ENCODE measurements at regions not wholly inside any gene's neighbourhood (a gene's known extent, or its start where the extent isn't known, plus 50 kb on each side); places are given as distances from the start of the nearest gene placed in this dataset.

DNA sequence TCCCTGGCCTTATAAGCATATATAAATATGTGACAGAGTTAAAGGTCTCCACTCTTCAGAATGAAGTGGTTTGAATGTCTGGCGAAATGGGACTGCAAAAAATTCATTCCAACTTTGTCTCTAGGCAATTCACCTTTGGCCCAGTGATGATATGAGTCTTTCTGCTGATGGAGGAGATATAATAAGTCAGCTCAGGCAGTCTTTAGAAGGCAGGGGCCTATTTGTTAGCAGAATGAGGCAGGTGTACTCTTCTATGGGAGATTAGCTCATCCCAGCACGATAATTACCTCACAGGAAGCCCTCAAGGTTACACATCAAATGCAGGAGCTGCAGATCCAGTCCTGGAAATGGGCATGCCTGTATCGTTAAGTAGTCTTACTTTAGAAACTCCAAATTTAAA lies 300.5 kb downstream of the NR2F1-AS1 start:
- H3K4me2 ChIP-seq (ENCODE audit: low read depth, low read length, poor library complexity, severe bottlenecking) = no peak overlapping the region
- H3K4me1 ChIP-seq (ENCODE audit: insufficient read depth, low read length, poor library complexity, severe bottlenecking) = no peaks in the 10 kb centered on the region
- TF ChIP-seq, protein P1, sequence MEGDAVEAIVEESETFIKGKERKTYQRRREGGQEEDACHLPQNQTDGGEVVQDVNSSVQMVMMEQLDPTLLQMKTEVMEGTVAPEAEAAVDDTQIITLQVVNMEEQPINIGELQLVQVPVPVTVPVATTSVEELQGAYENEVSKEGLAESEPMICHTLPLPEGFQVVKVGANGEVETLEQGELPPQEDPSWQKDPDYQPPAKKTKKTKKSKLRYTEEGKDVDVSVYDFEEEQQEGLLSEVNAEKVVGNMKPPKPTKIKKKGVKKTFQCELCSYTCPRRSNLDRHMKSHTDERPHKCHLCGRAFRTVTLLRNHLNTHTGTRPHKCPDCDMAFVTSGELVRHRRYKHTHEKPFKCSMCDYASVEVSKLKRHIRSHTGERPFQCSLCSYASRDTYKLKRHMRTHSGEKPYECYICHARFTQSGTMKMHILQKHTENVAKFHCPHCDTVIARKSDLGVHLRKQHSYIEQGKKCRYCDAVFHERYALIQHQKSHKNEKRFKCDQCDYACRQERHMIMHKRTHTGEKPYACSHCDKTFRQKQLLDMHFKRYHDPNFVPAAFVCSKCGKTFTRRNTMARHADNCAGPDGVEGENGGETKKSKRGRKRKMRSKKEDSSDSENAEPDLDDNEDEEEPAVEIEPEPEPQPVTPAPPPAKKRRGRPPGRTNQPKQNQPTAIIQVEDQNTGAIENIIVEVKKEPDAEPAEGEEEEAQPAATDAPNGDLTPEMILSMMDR (conservative IDR thresholded peaks at IDR 0.05; ENCODE audit: low read length) = no peak
- no peak for TF ChIP-seq EZH2phosphoT487 (IDR thresholded peaks at IDR 0.05; ENCODE audit: borderline replicate concordance)
- H3K4me3 ChIP-seq (ENCODE audit: low read length, poor library complexity, severe bottlenecking) = no peak overlapping the region
- no peaks in the 10 kb centered on the region for H3F3A ChIP-seq (ENCODE audit: low read depth)
- no peaks in the 10 kb centered on the region for H3K36me3 ChIP-seq (ENCODE audit: insufficient read depth, low read length)
- no peaks in the 10 kb centered on the region for H3K9me3 ChIP-seq (ENCODE audit: insufficient read depth, low read depth, low read length)
- no peaks in the 10 kb centered on the region for H3K79me2 ChIP-seq (ENCODE audit: insufficient read depth, low read length)
- H3K9me2 ChIP-seq (replicated peaks; ENCODE audit: low read depth, low read length) = no peaks in the 10 kb centered on the region
- H3K9ac ChIP-seq (ENCODE audit: low read depth, low read length, poor library complexity, severe bottlenecking) = no peak overlapping the region
- no peaks in the 10 kb centered on the region for H4K20me1 ChIP-seq (ENCODE audit: insufficient read depth, low read length, poor library complexity, severe bottlenecking)
- H3K27me3 ChIP-seq (ENCODE audit: insufficient read depth, low read length, poor library complexity, severe bottlenecking) = no peaks in the 10 kb centered on the region
- no peak overlapping the region for H2AFZ ChIP-seq (ENCODE audit: low read length)

DNA sequence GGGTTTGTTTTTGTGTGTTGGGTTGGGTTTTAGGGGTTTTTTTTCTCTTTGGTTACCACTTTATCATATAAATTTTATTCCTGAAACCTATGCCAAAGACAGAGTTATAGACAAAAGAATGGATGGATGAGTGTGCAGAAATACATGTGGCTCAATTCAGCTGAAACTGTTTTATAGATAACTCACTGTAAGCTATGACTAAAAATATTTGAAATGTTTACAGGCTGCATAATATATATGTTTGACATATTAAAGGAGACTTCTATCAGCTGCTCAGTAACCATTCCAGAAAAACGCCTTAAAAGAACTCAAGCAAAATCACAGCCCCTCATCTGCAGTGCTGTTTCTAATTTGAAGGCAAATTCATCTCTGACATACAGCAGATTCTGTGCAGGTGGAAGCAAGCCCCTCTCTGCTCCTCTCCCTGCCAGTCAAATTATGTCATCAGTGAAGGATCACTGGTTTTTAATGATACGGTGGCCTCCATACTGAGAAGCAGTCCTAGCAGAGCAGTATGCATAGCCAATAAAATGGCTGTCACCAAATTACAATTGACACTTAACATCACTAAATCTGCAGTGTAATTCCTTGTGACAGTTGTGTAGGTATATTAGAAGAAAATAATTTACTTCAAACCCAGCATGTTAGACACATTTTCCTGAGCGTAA lies 301.6 kb downstream of the NR2F1-AS1 start:
- no peaks in the 10 kb centered on the region for H4K20me1 ChIP-seq (ENCODE audit: insufficient read depth, low read length, poor library complexity, severe bottlenecking)
- no peaks in the 10 kb centered on the region for H3K36me3 ChIP-seq (ENCODE audit: insufficient read depth, low read length)
- no peaks in the 10 kb centered on the region for H3F3A ChIP-seq (ENCODE audit: low read depth)
- H3K4me2 ChIP-seq (ENCODE audit: low read depth, low read length, poor library complexity, severe bottlenecking) = no peak overlapping the region
- H3K79me2 ChIP-seq (ENCODE audit: insufficient read depth, low read length) = no peaks in the 10 kb centered on the region
- no peaks in the 10 kb centered on the region for H3K27me3 ChIP-seq (ENCODE audit: insufficient read depth, low read length, poor library complexity, severe bottlenecking)
- no peaks in the 10 kb centered on the region for H3K9me2 ChIP-seq (replicated peaks; ENCODE audit: low read depth, low read length)
- no peaks in the 10 kb centered on the region for H3K9me3 ChIP-seq (ENCODE audit: insufficient read depth, low read depth, low read length)
- H3K9ac ChIP-seq (ENCODE audit: low read depth, low read length, poor library complexity, severe bottlenecking) = no peak overlapping the region
- no peak overlapping the region for H2AFZ ChIP-seq (ENCODE audit: low read length)
- no peak overlapping the region for H3K4me3 ChIP-seq (ENCODE audit: low read length, poor library complexity, severe bottlenecking)
- TF ChIP-seq, protein P1 (conservative IDR thresholded peaks at IDR 0.05; ENCODE audit: low read length) = no peak
- TF ChIP-seq EZH2phosphoT487 (IDR thresholded peaks at IDR 0.05; ENCODE audit: borderline replicate concordance) = no peak
- no peaks in the 10 kb centered on the region for H3K4me1 ChIP-seq (ENCODE audit: insufficient read depth, low read length, poor library complexity, severe bottlenecking)

DNA sequence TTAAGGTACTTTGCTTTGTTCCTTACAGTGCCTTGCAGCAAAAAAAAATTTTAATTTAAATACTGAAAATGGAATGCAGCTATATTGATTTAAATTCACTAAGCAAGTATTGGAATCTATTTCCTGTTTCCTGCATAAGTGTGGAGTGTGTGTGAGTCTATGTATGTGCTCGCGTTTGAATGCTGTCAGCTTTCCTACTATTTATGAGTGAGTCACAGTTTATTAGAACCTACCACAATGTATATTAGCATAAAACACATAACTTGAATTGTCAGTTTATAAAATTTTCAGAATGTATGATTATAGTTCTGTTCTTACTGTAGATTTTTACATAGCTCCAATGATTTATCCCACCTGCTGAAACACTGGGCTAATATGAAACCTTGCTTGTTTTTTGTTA lies 302.1 kb downstream of the NR2F1-AS1 start:
- H3K9ac ChIP-seq (ENCODE audit: low read depth, low read length, poor library complexity, severe bottlenecking) = no peak overlapping the region
- no peaks in the 10 kb centered on the region for H3K9me3 ChIP-seq (ENCODE audit: insufficient read depth, low read depth, low read length)
- H3K4me3 ChIP-seq (ENCODE audit: low read length, poor library complexity, severe bottlenecking) = no peak overlapping the region

More for the DNA sequence above, 302.1 kb downstream of the NR2F1-AS1 start:
- TF ChIP-seq, protein P1 (conservative IDR thresholded peaks at IDR 0.05; ENCODE audit: low read length) = no peak
- no peak for TF ChIP-seq EZH2phosphoT487 (IDR thresholded peaks at IDR 0.05; ENCODE audit: borderline replicate concordance)
- no peaks in the 10 kb centered on the region for H3F3A ChIP-seq (ENCODE audit: low read depth)
- no peak overlapping the region for H3K4me2 ChIP-seq (ENCODE audit: low read depth, low read length, poor library complexity, severe bottlenecking)
- no peaks in the 10 kb centered on the region for H3K9me2 ChIP-seq (replicated peaks; ENCODE audit: low read depth, low read length)
- no peaks in the 10 kb centered on the region for H4K20me1 ChIP-seq (ENCODE audit: insufficient read depth, low read length, poor library complexity, severe bottlenecking)
- no peaks in the 10 kb centered on the region for H3K79me2 ChIP-seq (ENCODE audit: insufficient read depth, low read length)
- no peaks in the 10 kb centered on the region for H3K36me3 ChIP-seq (ENCODE audit: insufficient read depth, low read length)
- no peaks in the 10 kb centered on the region for H3K4me1 ChIP-seq (ENCODE audit: insufficient read depth, low read length, poor library complexity, severe bottlenecking)
- no peaks in the 10 kb centered on the region for H3K27me3 ChIP-seq (ENCODE audit: insufficient read depth, low read length, poor library complexity, severe bottlenecking)
- no peak overlapping the region for H2AFZ ChIP-seq (ENCODE audit: low read length)

Measured in Loucy (cell line).